HepG2 (cell line): ENCODE measurements at regions not wholly inside any gene's neighbourhood (a gene's known extent, or its start where the extent isn't known, plus 50 kb on each side); places are given as distances from the start of the nearest gene placed in this dataset.

Experiments
- ADNP ChIP-seq: sonication (generic); formaldehyde crosslinking; IDR thresholded peaks from 2 replicates; pipeline ENCODE4 v1.4.0; 2020; ENCODE audit warnings: missing genetic modification reagents
- CSRNP2 ChIP-seq: sonication (generic); formaldehyde crosslinking; conservative IDR thresholded peaks from 2 replicates; pipeline ENCODE4 v1.8.0; 2022; ENCODE audit warnings: low read depth, missing genetic modification reagents
- GABPA ChIP-seq, 2 experiments: IDR thresholded peaks; 2 replicates each; pipeline ENCODE4 v1.6.1; 2011 to 2016; ENCODE audit warnings: low read depth in 2 of 2, low read length in 1 of 2, missing biosample characterization in 1 of 2, missing genetic modification characterization in 1 of 2
- HOXA9 ChIP-seq: sonication (generic); formaldehyde crosslinking; IDR thresholded peaks from 2 replicates; pipeline ENCODE4 v1.8.1; 2022; ENCODE audit warnings: missing genetic modification reagents, mild to moderate bottlenecking, moderate library complexity, borderline replicate concordance
- JARID2 ChIP-seq: sonication (generic); formaldehyde crosslinking; IDR thresholded peaks from 2 replicates; pipeline ENCODE4 v1.8.1; 2023; ENCODE audit warnings: missing genetic modification reagents, inconsistent platforms; ENCODE audit not compliant: insufficient replicate concordance
- NPAS2 ChIP-seq: sonication (generic); formaldehyde crosslinking; IDR thresholded peaks from 2 replicates; pipeline ENCODE4 v1.8.0; 2022; ENCODE audit warnings: mild to moderate bottlenecking, missing genetic modification reagents, borderline replicate concordance
- SIX4 ChIP-seq: sonication (generic); formaldehyde crosslinking; IDR thresholded peaks from 2 replicates; pipeline ENCODE4 v1.4.0; 2020; ENCODE audit warnings: missing genetic modification reagents
- SKI ChIP-seq: fragments of 450-650 bp; IDR thresholded peaks from one replicate; pipeline ENCODE4 v1.6.1; 2018; ENCODE audit warnings: mild to moderate bottlenecking; ENCODE audit not compliant: partially characterized antibody
- ZBTB46 ChIP-seq: sonication (generic); formaldehyde crosslinking; IDR thresholded peaks from 2 replicates; pipeline ENCODE4 v1.4.0; 2020; ENCODE audit warnings: mild to moderate bottlenecking, missing genetic modification reagents, borderline replicate concordance
- ZNF337 ChIP-seq: sonication (generic); formaldehyde crosslinking; IDR thresholded peaks from 2 replicates; pipeline ENCODE4 v1.5.1; 2020; ENCODE audit warnings: missing genetic modification reagents, low read depth, mild to moderate bottlenecking, borderline replicate concordance
- ZNF383 ChIP-seq: sonication (generic); formaldehyde crosslinking; IDR thresholded peaks from 2 replicates; pipeline ENCODE4 v1.4.0; 2020; ENCODE audit warnings: missing genetic modification reagents, mild to moderate bottlenecking, borderline replicate concordance
- ZNF614 ChIP-seq: IDR thresholded peaks from 2 replicates; pipeline ENCODE4 v1.6.1; 2018; ENCODE audit warnings: missing biosample characterization, missing genetic modification reagents, inconsistent platforms, borderline replicate concordance
- TF ChIP-seq, protein P1 (sequence below): sonication (generic); formaldehyde crosslinking; IDR thresholded peaks from 2 replicates; pipeline ENCODE4 v1.5.0; 2020; ENCODE audit warnings: mild to moderate bottlenecking, missing genetic modification reagents
- TF ChIP-seq, protein P2 (sequence below): sonication (generic); formaldehyde crosslinking; IDR thresholded peaks from 2 replicates; pipeline ENCODE4 v1.8.0; 2022; ENCODE audit warnings: mild to moderate bottlenecking, missing genetic modification reagents, moderate library complexity

- TF ChIP-seq SKI (no peak), CSRNP2 (CRISPR knock-in tag) (no peak), GABPA (IDR thresholded peaks at IDR 0.05; ENCODE audit: low read depth, low read length) (no peak), GABPA (CRISPR knock-in tag; IDR thresholded peaks at IDR 0.05; ENCODE audit: low read depth) (peak; percentile 66), ZNF337 (CRISPR knock-in tag) (no peak), ADNP (no peak), ZBTB46 (CRISPR knock-in tag) (no peak), HOXA9 (no peak), JARID2 (CRISPR knock-in tag) (no peak), ZNF614 (peak; percentile 88), SIX4 (peak; percentile 88), ZNF383 (no peak; the same call in 1 of the 2 replicates), NPAS2 (CRISPR knock-in tag) (no peak)
- TF ChIP-seq, protein P1, sequence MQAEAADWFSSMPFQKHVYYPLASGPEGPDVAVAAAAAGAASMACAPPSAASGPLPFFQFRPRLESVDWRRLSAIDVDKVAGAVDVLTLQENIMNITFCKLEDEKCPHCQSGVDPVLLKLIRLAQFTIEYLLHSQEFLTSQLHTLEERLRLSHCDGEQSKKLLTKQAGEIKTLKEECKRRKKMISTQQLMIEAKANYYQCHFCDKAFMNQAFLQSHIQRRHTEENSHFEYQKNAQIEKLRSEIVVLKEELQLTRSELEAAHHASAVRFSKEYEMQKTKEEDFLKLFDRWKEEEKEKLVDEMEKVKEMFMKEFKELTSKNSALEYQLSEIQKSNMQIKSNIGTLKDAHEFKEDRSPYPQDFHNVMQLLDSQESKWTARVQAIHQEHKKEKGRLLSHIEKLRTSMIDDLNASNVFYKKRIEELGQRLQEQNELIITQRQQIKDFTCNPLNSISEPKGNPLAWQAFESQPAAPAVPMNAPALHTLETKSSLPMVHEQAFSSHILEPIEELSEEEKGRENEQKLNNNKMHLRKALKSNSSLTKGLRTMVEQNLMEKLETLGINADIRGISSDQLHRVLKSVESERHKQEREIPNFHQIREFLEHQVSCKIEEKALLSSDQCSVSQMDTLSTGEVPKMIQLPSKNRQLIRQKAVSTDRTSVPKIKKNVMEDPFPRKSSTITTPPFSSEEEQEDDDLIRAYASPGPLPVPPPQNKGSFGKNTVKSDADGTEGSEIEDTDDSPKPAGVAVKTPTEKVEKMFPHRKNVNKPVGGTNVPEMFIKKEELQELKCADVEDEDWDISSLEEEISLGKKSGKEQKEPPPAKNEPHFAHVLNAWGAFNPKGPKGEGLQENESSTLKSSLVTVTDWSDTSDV = no peak
- TF ChIP-seq, protein P2, sequence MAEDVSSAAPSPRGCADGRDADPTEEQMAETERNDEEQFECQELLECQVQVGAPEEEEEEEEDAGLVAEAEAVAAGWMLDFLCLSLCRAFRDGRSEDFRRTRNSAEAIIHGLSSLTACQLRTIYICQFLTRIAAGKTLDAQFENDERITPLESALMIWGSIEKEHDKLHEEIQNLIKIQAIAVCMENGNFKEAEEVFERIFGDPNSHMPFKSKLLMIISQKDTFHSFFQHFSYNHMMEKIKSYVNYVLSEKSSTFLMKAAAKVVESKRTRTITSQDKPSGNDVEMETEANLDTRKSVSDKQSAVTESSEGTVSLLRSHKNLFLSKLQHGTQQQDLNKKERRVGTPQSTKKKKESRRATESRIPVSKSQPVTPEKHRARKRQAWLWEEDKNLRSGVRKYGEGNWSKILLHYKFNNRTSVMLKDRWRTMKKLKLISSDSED (CRISPR knock-in tag) = no peak
These were observed 555.8 kb upstream of the ID2 start (continued) for GRCh38 chr2:8125741-8126711.
